GM23338 (cell line): ENCODE measurements at regions not wholly inside any gene's neighbourhood (a gene's known extent, or its start where the extent isn't known, plus 50 kb on each side); places are given as distances from the start of the nearest gene placed in this dataset.

Experiments
- ATAC-seq: fragments of 200-7000 bp; cut with Tn5 transposase; 3 replicates; pipeline ENCODE4 v1.9.1; 2020
- DNase-seq: peaks from one replicate; pipeline ENCODE4 v3.0.0-alpha.2; 2015; ENCODE audit warnings: low spot score
- H2AFZ ChIP-seq: fragments of 200-600 bp; sonication (generic); 2 replicates; pipeline ENCODE4 v1.8.0; 2016; ENCODE audit warnings: antibody characterized with exemption, mild to moderate bottlenecking, moderate library complexity
- H3F3A ChIP-seq: fragments of 200-600 bp; sonication (generic); replicated peaks from 2 replicates; pipeline ENCODE4 v1.8.0; 2017; ENCODE audit warnings: antibody characterized with exemption, mixed run types, low read depth
- H3K27ac ChIP-seq: fragments of 200-600 bp; sonication (generic); 2 replicates; pipeline ENCODE4 v1.6.1; 2016; ENCODE audit warnings: low read depth
- H3K27me3 ChIP-seq: fragments of 200-600 bp; sonication (generic); 2 replicates; pipeline ENCODE4 v1.8.0; 2016; ENCODE audit warnings: mild to moderate bottlenecking, mixed run types, moderate library complexity; ENCODE audit not compliant: insufficient read depth
- H3K36me3 ChIP-seq: fragments of 200-600 bp; sonication (generic); 2 replicates; pipeline ENCODE4 v1.8.0; 2016; ENCODE audit warnings: mild to moderate bottlenecking; ENCODE audit not compliant: insufficient read depth
- H3K4me1 ChIP-seq: fragments of 200-600 bp; sonication (generic); 2 replicates; pipeline ENCODE4 v1.8.0; 2016; ENCODE audit warnings: mild to moderate bottlenecking, moderate library complexity; ENCODE audit not compliant: insufficient read depth
- H3K4me2 ChIP-seq: fragments of 200-600 bp; sonication (generic); 2 replicates; pipeline ENCODE4 v1.7.1; 2017; ENCODE audit warnings: mixed run types
- H3K4me3 ChIP-seq: fragments of 200-600 bp; sonication (generic); 2 replicates; pipeline ENCODE4 v1.6.1; 2016; ENCODE audit warnings: mixed run types
- H3K79me2 ChIP-seq: fragments of 200-600 bp; sonication (generic); replicated peaks from 2 replicates; pipeline ENCODE4 v1.8.0; 2017; ENCODE audit warnings: mild to moderate bottlenecking; ENCODE audit not compliant: insufficient read depth
- H3K9me2 ChIP-seq: fragments of 200-600 bp; sonication (generic); 2 replicates; pipeline ENCODE4 v1.8.0; 2017; ENCODE audit not compliant: insufficient read depth
- H4K20me1 ChIP-seq: fragments of 200-600 bp; sonication (generic); replicated peaks from 2 replicates; pipeline ENCODE4 v1.8.0; 2017; ENCODE audit warnings: mild to moderate bottlenecking; ENCODE audit not compliant: insufficient read depth
- H3K27ac Mint-ChIP-seq: 2 replicates; pipeline ENCODE4 v1.8.0; 2020; ENCODE audit warnings: inconsistent platforms, mild to moderate bottlenecking, moderate library complexity, mixed read lengths
- H3K27me3 Mint-ChIP-seq: 3 replicates; pipeline ENCODE4 v1.8.0; 2022; ENCODE audit warnings: low read depth, mild to moderate bottlenecking, moderate library complexity, mixed read lengths, inconsistent platforms; ENCODE audit not compliant: insufficient read depth, poor library complexity
- H3K36me3 Mint-ChIP-seq: 3 replicates; pipeline ENCODE4 v1.8.0; 2021; ENCODE audit warnings: low read depth, mild to moderate bottlenecking, inconsistent platforms, moderate library complexity, mixed read lengths
- H3K4me1 Mint-ChIP-seq: 3 replicates; pipeline ENCODE4 v1.8.0; 2020; ENCODE audit warnings: mild to moderate bottlenecking, inconsistent platforms, mixed read lengths
- H3K4me3 Mint-ChIP-seq: 3 replicates; pipeline ENCODE4 v1.8.0; 2021; ENCODE audit warnings: moderate library complexity, mild to moderate bottlenecking, inconsistent platforms, mixed read lengths
- H3K9me3 Mint-ChIP-seq: 3 replicates; pipeline ENCODE4 v1.8.0; 2020; ENCODE audit warnings: moderate library complexity, mild to moderate bottlenecking, inconsistent platforms, mixed read lengths
- CREB1 ChIP-seq: fragments of 250-450 bp; sonication (Bioruptor Pico); IDR thresholded peaks from 2 replicates; pipeline ENCODE4 v1.5.0; 2020; ENCODE audit warnings: low read depth, mild to moderate bottlenecking, moderate library complexity
- CTCF ChIP-seq, 2 experiments: fragments of 200-600 bp in 1 of 2; sonication (generic) in 1 of 2; conservative IDR thresholded peaks; 2 replicates each; pipeline versions ENCODE4 v1.5.1 to v1.6.1; 2016 to 2017; ENCODE audit warnings: antibody characterized with exemption in 2 of 2, low read depth in 2 of 2, mild to moderate bottlenecking in 2 of 2, moderate library complexity in 1 of 2
- ETS1 ChIP-seq: IDR thresholded peaks from 2 replicates; pipeline ENCODE4 v1.6.1; 2016; ENCODE audit warnings: antibody characterized with exemption
- EZH2 ChIP-seq: fragments of 200-600 bp; sonication (generic); IDR thresholded peaks from one replicate; pipeline ENCODE4 v1.8.0; 2017; ENCODE audit warnings: antibody characterized with exemption, mild to moderate bottlenecking, low read depth; ENCODE audit not compliant: unreplicated experiment
- JUNB ChIP-seq: IDR thresholded peaks from one replicate; pipeline ENCODE4 v1.6.1; 2016; ENCODE audit warnings: antibody characterized with exemption; ENCODE audit not compliant: unreplicated experiment
- POLR2AphosphoS5 ChIP-seq: IDR thresholded peaks from 2 replicates; pipeline ENCODE4 v1.6.1; 2016; ENCODE audit warnings: antibody characterized with exemption, low read depth
- STAT1 ChIP-seq: IDR thresholded peaks from one replicate; pipeline ENCODE4 v1.6.1; 2016; ENCODE audit warnings: antibody characterized with exemption; ENCODE audit not compliant: unreplicated experiment
- ZNF114 ChIP-seq: fragments of 250-450 bp; sonication (Bioruptor Pico); IDR thresholded peaks from 2 replicates; pipeline ENCODE4 v1.5.0; 2020; ENCODE audit warnings: mild to moderate bottlenecking, moderate library complexity
- ZNF462 ChIP-seq: fragments of 250-450 bp; sonication (Bioruptor Pico); IDR thresholded peaks from 2 replicates; pipeline ENCODE4 v1.5.0; 2020; ENCODE audit warnings: mild to moderate bottlenecking, moderate library complexity

GRCh38 chrX:150212672-150213480, 150.2 kb upstream of the MAMLD1 start:
- no peaks in the 10 kb centered on the region for H3K4me1 ChIP-seq
- H3K79me2 ChIP-seq = no peaks in the 10 kb centered on the region
- no peaks in the 10 kb centered on the region for H4K20me1 ChIP-seq
- Mint-ChIP-seq H3K9me3 (no peaks in the 10 kb centered on the region), H3K4me3 (no peak overlapping the region), H3K36me3 (no peaks in the 10 kb centered on the region), H3K4me1 (peaks cover 12% of the 10 kb centered on the region), H3K27ac (no peak overlapping the region), H3K27me3 (peaks cover 1% of the 10 kb centered on the region)
- DNase-seq (peak; percentile 14), ATAC-seq (peak; percentile 42; the same call in 2 of the 3 replicates)
- H3K9me2 ChIP-seq = no peaks in the 10 kb centered on the region
- no peak overlapping the region for H3K4me3 ChIP-seq
- no peaks in the 10 kb centered on the region for H3K36me3 ChIP-seq
- no peak overlapping the region for H3K4me2 ChIP-seq
- TF ChIP-seq ZNF114 (CRISPR knock-in tag) (no peak), CTCF (conservative IDR thresholded peaks at IDR 0.05; ENCODE audit: low read depth in 2 of 2) (peak in 1 of 2 experiments; percentile 47; a peak in 2 of 4 replicates)
- H3F3A ChIP-seq = no peaks in the 10 kb centered on the region
- no peak overlapping the region for H2AFZ ChIP-seq
- no peaks in the 10 kb centered on the region for H3K27me3 ChIP-seq
- no peak overlapping the region for H3K27ac ChIP-seq

- TF ChIP-seq POLR2AphosphoS5 (no peak), ZNF462 (no peak), CREB1 (CRISPR knock-in tag) (no peak), CTCF (conservative IDR thresholded peaks at IDR 0.05; ENCODE audit: low read depth in 2 of 2) (no peak), EZH2 (no peak), STAT1 (no peak), ETS1 (no peak), JUNB (no peak)
- Histone ChIP-seq H3K4me1 (no peaks in the 10 kb centered on the region), H3K27me3 (0 out of 2 replicates have a peak, but pooled peaks cover 2% of the 10 kb centered on the region), H3K4me2 (no peak overlapping the region), H4K20me1 (no peaks in the 10 kb centered on the region), H3K79me2 (no peaks in the 10 kb centered on the region), H2AFZ (no peak overlapping the region), H3K4me3 (no peak overlapping the region), H3F3A (no peaks in the 10 kb centered on the region), H3K9me2 (no peaks in the 10 kb centered on the region), H3K27ac (no peak overlapping the region), H3K36me3 (no peaks in the 10 kb centered on the region)
- H3K27me3 Mint-ChIP-seq = peaks cover 1% of the 10 kb centered on the region
- no peak for DNase-seq
- no peaks in the 10 kb centered on the region for H3K36me3 Mint-ChIP-seq
- H3K4me1 Mint-ChIP-seq = peaks cover 18% of the 10 kb centered on the region
- H3K4me3 Mint-ChIP-seq = no peak overlapping the region
- no peak for ATAC-seq
- no peak overlapping the region for H3K27ac Mint-ChIP-seq
- no peaks in the 10 kb centered on the region for H3K9me3 Mint-ChIP-seq
These were observed 149.6 kb upstream of the MAMLD1 start for GRCh38 chrX:150213481-150214030.
